ENCODE measurements at regions not wholly inside any gene's neighbourhood (a gene's known extent, or its start where the extent isn't known, plus 50 kb on each side); places are given as distances from the start of the nearest gene placed in this dataset.
A peak's percentile ranks its signal among the peaks of the same experiment; 100 is the strongest.

- no peak for DNase-seq
Measured at GRCh38 chr14:100638211-100638855, 51.1 kb upstream of the BEGAIN start.

GRCh38 chr14:100639280-100639679 is 52.1 kb upstream of the BEGAIN start:
- no peak for DNase-seq

- DNase-seq: peak; percentile 38
Measured at GRCh38 chr14:100640471-100641273, 53.5 kb upstream of the BEGAIN start.

- no peak for DNase-seq
Measured at GRCh38 chr14:100641274-100641860, 54.1 kb upstream of the BEGAIN start.

GRCh38 chr14:100643426-100643825 is 56.2 kb upstream of the BEGAIN start:
- no peak for DNase-seq

- DNase-seq: no peak
Measured at GRCh38 chr14:100644383-100644782, 57.2 kb upstream of the BEGAIN start.

- no peak for DNase-seq
Measured at GRCh38 chr14:100644784-100645183, 57.6 kb upstream of the BEGAIN start.

- DNase-seq: no peak
Measured at GRCh38 chr14:100645196-100645981, 58.2 kb upstream of the BEGAIN start.

- no peak for DNase-seq
Measured at GRCh38 chr14:100645982-100646314, 58.7 kb upstream of the BEGAIN start.

GRCh38 chr14:100648474-100649172 is 61.4 kb upstream of the BEGAIN start:
- DNase-seq: no peak

- DNase-seq: no peak
Measured at GRCh38 chr14:100649173-100649519, 61.9 kb upstream of the BEGAIN start.

GRCh38 chr14:100651999-100652508 is 64.8 kb upstream of the BEGAIN start:
- no peak for DNase-seq

GRCh38 chr14:100652744-100653143 is 65.5 kb upstream of the BEGAIN start:
- DNase-seq: no peak

GRCh38 chr14:100653409-100653808 is 66.2 kb upstream of the BEGAIN start:
- no peak for DNase-seq

GRCh38 chr14:100654025-100654813 is 67.0 kb upstream of the BEGAIN start:
- DNase-seq: no peak

GRCh38 chr14:100654814-100655740 is 67.9 kb upstream of the BEGAIN start:
- no peak for DNase-seq

GRCh38 chr14:100655741-100656085 is 68.5 kb upstream of the BEGAIN start:
- DNase-seq: no peak

- DNase-seq: no peak
Measured at GRCh38 chr14:100656996-100657395, 69.7 kb upstream of the DLK1 start.

GRCh38 chr14:100657780-100658179 is 68.9 kb upstream of the DLK1 start:
- DNase-seq: no peak

- DNase-seq: no peak
Measured at GRCh38 chr14:100658181-100658886, 68.4 kb upstream of the DLK1 start.
